ENCODE measurements at regions not wholly inside any gene's neighbourhood (a gene's known extent, or its start where the extent isn't known, plus 50 kb on each side); places are given as distances from the start of the nearest gene placed in this dataset.

DNA sequence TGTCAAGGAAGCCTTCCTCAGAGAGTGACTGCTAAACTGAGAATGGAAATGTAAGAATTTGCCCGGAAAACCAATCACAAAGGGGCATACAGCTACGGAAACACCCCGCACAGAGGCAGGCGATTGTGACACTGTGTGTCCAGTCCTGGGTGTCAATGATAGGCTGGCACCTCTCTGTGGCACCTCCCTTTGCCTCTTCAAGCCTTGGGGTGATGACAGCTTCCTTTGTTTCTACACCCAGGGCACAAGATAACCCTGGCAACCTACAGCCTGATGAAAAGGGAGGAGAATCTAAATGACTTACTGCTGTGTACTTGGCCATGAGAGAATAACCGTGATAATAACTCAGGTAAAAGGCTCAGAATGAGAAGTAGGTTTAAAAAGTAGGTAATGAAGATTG is 93.6 kb upstream of the SSTR4 start:
- no peaks in the 10 kb centered on the region for H3K27me3 ChIP-seq (ENCODE audit: insufficient read depth, low read length)
- no peak overlapping the region for H3K4me2 ChIP-seq (ENCODE audit: insufficient read depth, insufficient read length, low read length)
- H4K91ac ChIP-seq (ENCODE audit: insufficient read length, low read depth, low read length) = no peak overlapping the region
- H2BK5ac ChIP-seq (ENCODE audit: insufficient read length, low read length) = no peak overlapping the region
- TF ChIP-seq, protein P1, sequence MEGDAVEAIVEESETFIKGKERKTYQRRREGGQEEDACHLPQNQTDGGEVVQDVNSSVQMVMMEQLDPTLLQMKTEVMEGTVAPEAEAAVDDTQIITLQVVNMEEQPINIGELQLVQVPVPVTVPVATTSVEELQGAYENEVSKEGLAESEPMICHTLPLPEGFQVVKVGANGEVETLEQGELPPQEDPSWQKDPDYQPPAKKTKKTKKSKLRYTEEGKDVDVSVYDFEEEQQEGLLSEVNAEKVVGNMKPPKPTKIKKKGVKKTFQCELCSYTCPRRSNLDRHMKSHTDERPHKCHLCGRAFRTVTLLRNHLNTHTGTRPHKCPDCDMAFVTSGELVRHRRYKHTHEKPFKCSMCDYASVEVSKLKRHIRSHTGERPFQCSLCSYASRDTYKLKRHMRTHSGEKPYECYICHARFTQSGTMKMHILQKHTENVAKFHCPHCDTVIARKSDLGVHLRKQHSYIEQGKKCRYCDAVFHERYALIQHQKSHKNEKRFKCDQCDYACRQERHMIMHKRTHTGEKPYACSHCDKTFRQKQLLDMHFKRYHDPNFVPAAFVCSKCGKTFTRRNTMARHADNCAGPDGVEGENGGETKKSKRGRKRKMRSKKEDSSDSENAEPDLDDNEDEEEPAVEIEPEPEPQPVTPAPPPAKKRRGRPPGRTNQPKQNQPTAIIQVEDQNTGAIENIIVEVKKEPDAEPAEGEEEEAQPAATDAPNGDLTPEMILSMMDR (conservative IDR thresholded peaks at IDR 0.05) = no peak
- no peak overlapping the region for H3K18ac ChIP-seq (ENCODE audit: insufficient read length, low read depth, low read length)
- Mint-ChIP-seq H3K9me3 (no peaks in the 10 kb centered on the region), H3K4me1 (peaks cover 0 to 3% of the 10 kb centered on the region in 2 experiments; a peak in 3 of 4 replicates), H3K27me3 (ENCODE audit: low read depth) (peaks cover 5% of the 10 kb centered on the region), H3K27ac (no peak overlapping the region), H3K4me3 (no peak overlapping the region), H3K36me3 (ENCODE audit: insufficient read depth in 1 of 3, low read depth in 3 of 3) (no peaks in the 10 kb centered on the region)
- H4K5ac ChIP-seq (ENCODE audit: insufficient read length, low read depth, low read length) = no peak overlapping the region
- H3K56ac ChIP-seq (ENCODE audit: insufficient read length, low read depth, low read length) = no peak overlapping the region
- no peak overlapping the region for H2BK12ac ChIP-seq (ENCODE audit: insufficient read length, low read depth, low read length)
- no peak overlapping the region for H4K8ac ChIP-seq (replicated peaks; ENCODE audit: insufficient read length, low read depth, low read length)
- H3K79me2 ChIP-seq (ENCODE audit: insufficient read depth, low read length) = no peaks in the 10 kb centered on the region
- no peaks in the 10 kb centered on the region for H3K79me1 ChIP-seq (ENCODE audit: insufficient read depth, low read depth, low read length, poor library complexity, severe bottlenecking)
- H2BK20ac ChIP-seq (ENCODE audit: low read depth, low read length, poor library complexity, severe bottlenecking) = no peak overlapping the region
- H4K20me1 ChIP-seq (ENCODE audit: control insufficient read depth, insufficient read depth, insufficient read length) = no peaks in the 10 kb centered on the region
- H3K27ac ChIP-seq (ENCODE audit: insufficient read length, low read depth, low read length) = no peak overlapping the region
- H2BK15ac ChIP-seq (ENCODE audit: low read depth, low read length) = no peak overlapping the region
- H3K4ac ChIP-seq (ENCODE audit: low read depth, low read length) = no peak overlapping the region
- no peaks in the 10 kb centered on the region for H3K23me2 ChIP-seq (ENCODE audit: insufficient read length, low read depth, low read length, poor library complexity, severe bottlenecking)
- H3K23ac ChIP-seq (ENCODE audit: insufficient read length, low read depth, low read length) = no peak overlapping the region
- H2BK120ac ChIP-seq (ENCODE audit: low read depth, low read length, poor library complexity, severe bottlenecking) = no peak overlapping the region
- DNase-seq = no peak
- no peak overlapping the region for H3K14ac ChIP-seq (ENCODE audit: insufficient read depth, low read length)
- no peak overlapping the region for H3T11ph ChIP-seq (ENCODE audit: low read length)
- no peak overlapping the region for H2AFZ ChIP-seq (ENCODE audit: low read length)
- no peaks in the 10 kb centered on the region for H3K9me3 ChIP-seq (ENCODE audit: control insufficient read depth, low read depth, low read length)
- H3K9ac ChIP-seq (ENCODE audit: extremely low read depth, insufficient read length, low read length) = no peak overlapping the region
- H2AK5ac ChIP-seq (ENCODE audit: insufficient read length, low read length) = no peak overlapping the region
- WGBS (ENCODE audit: extremely low coverage, insufficient read length, low lambda C conversion rate) = no CpG with 5 or more reads among the region's 5 CpGs
- H3K4me1 ChIP-seq (ENCODE audit: insufficient read depth, low read length) = no peaks in the 10 kb centered on the region
